B cell (primary cell): ENCODE measurements at regions not wholly inside any gene's neighbourhood (a gene's known extent, or its start where the extent isn't known, plus 50 kb on each side); places are given as distances from the start of the nearest gene placed in this dataset.

ENCODE experiments used
- ATAC-seq: fragments of 200-7000 bp; cut with Tn5 transposase; one replicate; pipeline ENCODE4 v1.10.0; 2021; ENCODE audit warnings: low read depth, mild to moderate bottlenecking, moderate number of reproducible peaks, moderate library complexity
- CTCF ChIA-PET: fragments of 350-600 bp; sonication (Branson Sonifier 250); formaldehyde crosslinking; loops from one replicate; lab custom pipeline; 2021; ENCODE audit warnings: antibody characterized with exemption, inconsistent platforms; lab: Charles Lee
- POLR2A ChIA-PET: fragments of 350-600 bp; sonication (Branson Sonifier 250); formaldehyde crosslinking; loops from one replicate; lab custom pipeline; 2021; ENCODE audit warnings: antibody characterized with exemption; lab: Charles Lee
- DNase-seq: peaks from one replicate; pipeline ENCODE4 v3.0.0; 2013
- H2AFZ ChIP-seq: 2 replicates; pipeline ENCODE4 v1.6.1; 2012; ENCODE audit warnings: mild to moderate bottlenecking, low read depth, low read length; ENCODE audit not compliant: insufficient read depth, poor library complexity, severe bottlenecking
- H3K27ac ChIP-seq, 2 donors: 1 replicate in 1 of 2; 2 replicates in 1 of 2; pipeline ENCODE4 v1.5.1; 2012 to 2013; ENCODE audit warnings: low read length in 2 of 2, mild to moderate bottlenecking in 2 of 2, moderate library complexity in 1 of 2
- H3K27me3 ChIP-seq, 4 experiments: fragments of 200-600 bp in 1 of 4; sonication (generic) in 1 of 4; replicated peaks in 1 of 4; 1 replicate in 2 of 4; 2 replicates in 2 of 4; pipeline versions ENCODE4 v1.6.1 to v1.7.0; 2013 to 2016; ENCODE audit warnings: low read length in 3 of 4, mild to moderate bottlenecking in 2 of 4, mixed read lengths in 1 of 4, moderate library complexity in 1 of 4; ENCODE audit not compliant: insufficient read depth in 4 of 4, control insufficient read depth in 3 of 4; ENCODE audit errors: control extremely low read depth in 1 of 4
- H3K36me3 ChIP-seq, 2 experiments: replicated peaks in 1 of 2; 1 replicate in 1 of 2; 2 replicates in 1 of 2; pipeline versions ENCODE4 v1.6.1 to v1.7.1; 2013; ENCODE audit warnings: low read length in 1 of 2; ENCODE audit not compliant: insufficient read depth in 2 of 2, control insufficient read depth in 1 of 2; ENCODE audit errors: control extremely low read depth in 1 of 2, extremely low read depth in 1 of 2
- H3K4me1 ChIP-seq, 2 donors: fragments of 200-600 bp in 1 of 2; sonication (generic) in 1 of 2; 1 replicate in 1 of 2; 2 replicates in 1 of 2; pipeline versions ENCODE4 v1.5.1 to v1.6.1; 2013 to 2017; ENCODE audit warnings: low read length in 2 of 2; ENCODE audit not compliant: control insufficient read depth in 2 of 2, insufficient read depth in 2 of 2
- H3K4me2 ChIP-seq: replicated peaks from 2 replicates; pipeline ENCODE3; 2012; ENCODE audit warnings: mild to moderate bottlenecking, low read depth, low read length; ENCODE audit not compliant: poor library complexity, severe bottlenecking
- H3K4me3 ChIP-seq, 5 experiments: fragments of 200-600 bp in 1 of 5; sonication (generic) in 1 of 5; 1 replicate in 3 of 5; 2 replicates in 2 of 5; pipeline versions ENCODE4 v1.5.1 to v1.7.0; 2011 to 2016; ENCODE audit warnings: low read length in 4 of 5, mild to moderate bottlenecking in 4 of 5, low read depth in 2 of 5, control low read depth in 1 of 5, moderate library complexity in 1 of 5; ENCODE audit not compliant: insufficient read depth in 1 of 5; ENCODE audit errors: control extremely low read depth in 1 of 5, extremely low read depth in 1 of 5
- H3K79me2 ChIP-seq: fragments of 200-600 bp; sonication (generic); one replicate; pipeline ENCODE4 v1.6.0; 2016; ENCODE audit warnings: low read length; ENCODE audit not compliant: control insufficient read depth, insufficient read depth
- H3K9ac ChIP-seq: fragments of 200-600 bp; sonication (generic); 2 replicates; pipeline ENCODE4 v1.6.1; 2017; ENCODE audit warnings: mild to moderate bottlenecking, low read length, moderate library complexity
- H3K9me3 ChIP-seq, 3 donors: one replicate each; pipeline versions ENCODE4 v1.6.1 to v1.7.1; 2013; ENCODE audit warnings: low read length in 2 of 3; ENCODE audit not compliant: control insufficient read depth in 2 of 3, insufficient read depth in 1 of 3; ENCODE audit errors: control extremely low read depth in 1 of 3
- H4K20me1 ChIP-seq: 2 replicates; pipeline ENCODE4 v1.6.0; 2012; ENCODE audit warnings: mild to moderate bottlenecking, low read length; ENCODE audit not compliant: insufficient read depth, control insufficient read depth, poor library complexity, severe bottlenecking
- H3K27ac Mint-ChIP-seq: one replicate; pipeline ENCODE4 v1.8.0; 2021; ENCODE audit warnings: mixed read lengths
- H3K27me3 Mint-ChIP-seq: one replicate; pipeline ENCODE4 v1.8.0; 2021; ENCODE audit warnings: mixed read lengths
- H3K4me1 Mint-ChIP-seq: one replicate; pipeline ENCODE4 v1.8.0; 2021; ENCODE audit warnings: mixed read lengths
- H3K4me3 Mint-ChIP-seq: one replicate; pipeline ENCODE4 v1.8.0; 2021; ENCODE audit warnings: mixed read lengths
- H3K9me3 Mint-ChIP-seq: one replicate; pipeline ENCODE4 v1.8.0; 2022; ENCODE audit warnings: mixed read lengths; ENCODE audit not compliant: insufficient read depth
- EZH2 ChIP-seq: IDR thresholded peaks from 2 replicates; pipeline ENCODE4 v1.6.1; 2012; ENCODE audit warnings: borderline replicate concordance, low read depth, mild to moderate bottlenecking, moderate library complexity, low read length; ENCODE audit not compliant: insufficient read depth, poor library complexity, severe bottlenecking
- WGBS: methylation state at CpG from one replicate; pipeline ENCODE4 v1.1.5; 2013; ENCODE audit warnings: missing lambda C conversion rate; ENCODE audit not compliant: insufficient coverage; 5-methylcytosine and 5-hydroxymethylcytosine counted together
- intact Hi-C: fragments of 100-400 bp; cut with micrococcal nuclease; formaldehyde crosslinking; loops from one replicate; pipeline ENCODE4 v1.10.0; 2022
- TF ChIP-seq, protein P1 (sequence below): fragments of 200-600 bp; IDR thresholded peaks from one replicate; pipeline ENCODE4 v1.8.0; 2022; ENCODE audit warnings: antibody characterized with exemption, mild to moderate bottlenecking

DNA sequence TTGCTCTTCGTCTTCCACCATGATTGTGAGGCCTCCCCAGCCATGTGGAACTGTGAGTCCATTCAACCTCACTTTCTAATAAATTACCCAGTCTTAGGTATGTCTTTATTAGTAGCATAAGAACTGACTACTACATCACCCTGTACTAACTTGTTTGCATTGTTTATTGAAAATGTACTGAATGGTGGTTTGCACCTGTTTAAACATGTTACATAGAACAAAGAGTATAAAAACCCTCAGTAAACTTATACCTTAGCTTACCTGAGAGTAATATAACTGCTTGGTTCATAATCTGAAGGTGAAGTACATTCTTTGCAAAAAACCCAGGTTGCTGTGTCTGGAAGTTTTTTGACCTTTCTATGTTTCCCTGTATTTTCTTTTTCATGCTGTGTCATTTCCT lies 777.8 kb downstream of the TBC1D32 start:
- Mint-ChIP-seq H3K27ac (no peak overlapping the region), H3K27me3 (peaks cover 2% of the 10 kb centered on the region), H3K9me3 (no peaks in the 10 kb centered on the region), H3K4me1 (no peaks in the 10 kb centered on the region), H3K4me3 (no peak overlapping the region)
- ChIA-PET POLR2A (no interaction called here), CTCF (no interaction called here)
- no peaks in the 10 kb centered on the region for H3K4me1 ChIP-seq
- H3K27me3 ChIP-seq = no peaks in the 10 kb centered on the region
- no peaks in the 10 kb centered on the region for H3K9me3 ChIP-seq
- H3K4me2 ChIP-seq = no peak overlapping the region
- no peaks in the 10 kb centered on the region for H4K20me1 ChIP-seq
- no peak for ATAC-seq
- TF ChIP-seq, protein P1, sequence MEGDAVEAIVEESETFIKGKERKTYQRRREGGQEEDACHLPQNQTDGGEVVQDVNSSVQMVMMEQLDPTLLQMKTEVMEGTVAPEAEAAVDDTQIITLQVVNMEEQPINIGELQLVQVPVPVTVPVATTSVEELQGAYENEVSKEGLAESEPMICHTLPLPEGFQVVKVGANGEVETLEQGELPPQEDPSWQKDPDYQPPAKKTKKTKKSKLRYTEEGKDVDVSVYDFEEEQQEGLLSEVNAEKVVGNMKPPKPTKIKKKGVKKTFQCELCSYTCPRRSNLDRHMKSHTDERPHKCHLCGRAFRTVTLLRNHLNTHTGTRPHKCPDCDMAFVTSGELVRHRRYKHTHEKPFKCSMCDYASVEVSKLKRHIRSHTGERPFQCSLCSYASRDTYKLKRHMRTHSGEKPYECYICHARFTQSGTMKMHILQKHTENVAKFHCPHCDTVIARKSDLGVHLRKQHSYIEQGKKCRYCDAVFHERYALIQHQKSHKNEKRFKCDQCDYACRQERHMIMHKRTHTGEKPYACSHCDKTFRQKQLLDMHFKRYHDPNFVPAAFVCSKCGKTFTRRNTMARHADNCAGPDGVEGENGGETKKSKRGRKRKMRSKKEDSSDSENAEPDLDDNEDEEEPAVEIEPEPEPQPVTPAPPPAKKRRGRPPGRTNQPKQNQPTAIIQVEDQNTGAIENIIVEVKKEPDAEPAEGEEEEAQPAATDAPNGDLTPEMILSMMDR = no peak
- no peak for TF ChIP-seq EZH2
- no peak overlapping the region for H3K4me3 ChIP-seq
- no peak overlapping the region for H3K27ac ChIP-seq
- no peak for DNase-seq
- H3K36me3 ChIP-seq = no peaks in the 10 kb centered on the region
- no CpG with 5 or more reads among the region's 1 CpG for WGBS
- intact Hi-C loops = no loop called here
- no peak overlapping the region for H3K9ac ChIP-seq
- no peaks in the 10 kb centered on the region for H3K79me2 ChIP-seq
- no peak overlapping the region for H2AFZ ChIP-seq

- intact Hi-C loops = no loop called here
- no peak for TF ChIP-seq EZH2
- TF ChIP-seq, protein P1 = no peak
- H3K4me2 ChIP-seq = no peak overlapping the region
- Mint-ChIP-seq H3K27ac (no peak overlapping the region), H3K9me3 (no peaks in the 10 kb centered on the region), H3K4me1 (no peaks in the 10 kb centered on the region), H3K4me3 (no peak overlapping the region), H3K27me3 (peaks cover 2% of the 10 kb centered on the region)
- H3K4me3 ChIP-seq = no peak overlapping the region
- no peaks in the 10 kb centered on the region for H3K27me3 ChIP-seq
- H4K20me1 ChIP-seq = no peaks in the 10 kb centered on the region
- H3K4me1 ChIP-seq = no peaks in the 10 kb centered on the region
- ChIA-PET POLR2A (no interaction called here), CTCF (no interaction called here)
- no peaks in the 10 kb centered on the region for H3K36me3 ChIP-seq
- no peak overlapping the region for H3K27ac ChIP-seq
- DNase-seq (no peak), ATAC-seq (no peak)
- H3K9me3 ChIP-seq = no peaks in the 10 kb centered on the region
- no peaks in the 10 kb centered on the region for H3K79me2 ChIP-seq
- no peak overlapping the region for H3K9ac ChIP-seq
- no peak overlapping the region for H2AFZ ChIP-seq
- no CpG with 5 or more reads among the region's 4 CpGs for WGBS
Measured at GRCh38 chr6:120553353-120553752, 780.9 kb downstream of the TBC1D32 start.
